ENCODE measurements at regions not wholly inside any gene's neighbourhood (a gene's known extent, or its start where the extent isn't known, plus 50 kb on each side); places are given as distances from the start of the nearest gene placed in this dataset.
"Not testable (repeated sequence)": the region's sequence is repeated elsewhere in the genome, so short reads cannot be mapped to it uniquely, and the experiment has no call there.

DNA sequence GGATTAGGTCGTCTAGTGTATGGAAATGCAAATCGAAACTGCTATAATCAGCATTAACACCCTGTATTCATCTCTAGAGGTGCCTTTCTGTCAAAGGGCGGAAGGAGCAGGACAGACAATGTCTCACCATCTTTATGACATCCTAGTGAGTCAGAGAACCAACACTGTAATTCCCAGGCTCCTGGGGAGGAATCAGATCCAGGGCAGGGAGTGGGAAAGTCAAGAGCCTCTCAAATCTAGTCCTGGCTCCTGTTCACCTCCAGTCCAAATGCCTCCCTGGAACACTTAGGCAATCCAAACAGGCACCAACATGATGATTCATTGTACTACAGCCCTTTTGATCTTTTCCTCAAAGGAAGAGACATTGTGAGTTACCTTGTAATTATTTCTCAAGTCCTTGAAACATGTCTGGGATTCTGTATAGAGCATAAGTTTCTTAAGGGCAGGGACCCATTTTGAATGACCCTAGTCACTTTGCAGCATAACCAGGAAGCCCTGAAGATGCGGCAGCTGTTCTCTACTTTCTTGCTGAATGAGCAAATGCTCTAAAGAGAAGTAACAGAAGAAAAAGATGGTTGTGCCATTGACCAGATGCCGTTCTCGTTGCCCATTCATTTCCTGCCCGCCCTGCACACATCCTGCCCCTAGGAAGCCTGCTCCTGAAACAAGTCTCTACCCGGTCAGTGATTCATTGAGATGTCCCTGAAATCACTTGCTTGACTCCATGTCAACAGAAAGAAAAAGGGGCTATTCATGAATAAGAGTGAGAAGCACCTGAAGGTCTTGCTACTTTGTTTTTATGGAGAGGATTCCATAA is 112.8 kb upstream of the JARID2 start:
- DNase-seq = no peak

DNA sequence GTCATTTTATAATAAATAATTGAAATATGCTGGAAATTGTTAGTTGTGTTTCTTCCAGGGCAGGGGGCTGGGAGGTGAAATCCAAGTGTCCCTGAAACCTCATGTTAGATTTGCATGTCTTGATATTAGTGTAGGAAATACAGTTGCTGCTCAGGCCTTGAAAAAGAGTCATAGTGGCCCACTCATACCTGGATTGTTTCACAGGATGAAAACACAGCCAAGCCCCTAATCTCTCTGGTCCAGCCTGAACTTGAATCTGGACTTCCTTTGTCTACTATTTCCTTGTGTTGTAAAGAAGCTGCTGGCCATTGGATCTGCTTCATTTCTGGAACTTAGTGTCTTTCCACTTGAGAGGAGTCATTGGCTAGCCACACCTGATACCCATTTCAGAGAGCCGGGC is 108.8 kb upstream of the JARID2 start:
- DNase-seq = no peak

DNA sequence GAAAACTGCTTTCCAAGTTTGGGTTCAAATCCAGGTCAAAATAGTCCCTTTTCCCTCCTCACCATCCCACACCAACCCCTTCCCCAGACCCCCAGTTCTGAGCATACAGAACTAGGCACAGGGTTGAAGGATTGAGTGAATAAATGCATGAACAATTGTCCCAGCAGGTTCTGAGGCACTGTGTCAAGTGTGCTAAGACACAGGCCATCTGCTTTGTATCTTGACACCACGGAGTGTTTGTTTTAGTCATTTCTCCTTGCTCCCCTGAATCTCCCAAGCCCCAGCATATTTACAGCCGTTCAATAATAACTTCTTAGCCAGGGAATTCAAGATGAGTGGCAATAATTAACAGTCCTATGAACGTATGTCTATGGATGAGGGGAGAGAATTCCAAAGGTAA is 102.8 kb upstream of the JARID2 start:
- no peak for DNase-seq

DNA sequence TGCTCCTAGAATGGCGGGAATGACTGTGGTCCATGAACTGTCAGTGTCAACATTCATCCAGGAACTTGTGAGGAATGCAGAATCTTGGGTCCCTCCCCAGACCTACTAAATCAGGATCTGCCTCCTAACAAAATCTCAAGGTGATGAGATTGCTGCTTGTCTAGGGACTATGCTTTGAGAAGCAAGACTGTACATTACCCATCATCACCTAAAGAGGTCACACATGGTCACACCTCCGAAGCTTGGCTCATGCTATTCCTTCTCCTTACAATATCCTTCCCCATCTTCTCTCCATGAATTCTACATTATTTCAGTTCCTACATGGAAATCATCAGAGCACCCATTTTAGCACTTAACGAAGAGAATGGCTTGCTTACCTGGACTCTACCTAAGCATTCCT is 102.3 kb upstream of the JARID2 start:
- DNase-seq = no peak

DNA sequence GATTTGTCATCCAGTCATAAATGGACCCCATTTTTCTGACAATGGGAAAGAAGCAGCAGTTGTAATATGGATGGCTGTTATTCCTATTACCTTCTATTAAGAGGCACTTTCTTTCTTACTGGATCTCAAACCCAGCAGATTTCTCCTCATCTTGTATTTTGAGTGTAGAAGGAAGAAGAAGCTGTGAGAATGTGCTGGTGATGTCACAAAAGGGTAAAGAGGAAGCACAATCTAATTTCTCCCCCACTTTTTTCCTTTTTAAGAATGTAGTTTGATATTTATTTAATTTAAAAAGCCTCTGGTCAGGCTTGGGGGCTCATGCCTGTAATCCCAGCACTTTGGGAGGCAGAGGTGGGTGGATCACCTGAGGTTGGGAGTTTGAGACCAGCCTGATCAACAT is 100.0 kb upstream of the JARID2 start:
- DNase-seq = no peak

DNA sequence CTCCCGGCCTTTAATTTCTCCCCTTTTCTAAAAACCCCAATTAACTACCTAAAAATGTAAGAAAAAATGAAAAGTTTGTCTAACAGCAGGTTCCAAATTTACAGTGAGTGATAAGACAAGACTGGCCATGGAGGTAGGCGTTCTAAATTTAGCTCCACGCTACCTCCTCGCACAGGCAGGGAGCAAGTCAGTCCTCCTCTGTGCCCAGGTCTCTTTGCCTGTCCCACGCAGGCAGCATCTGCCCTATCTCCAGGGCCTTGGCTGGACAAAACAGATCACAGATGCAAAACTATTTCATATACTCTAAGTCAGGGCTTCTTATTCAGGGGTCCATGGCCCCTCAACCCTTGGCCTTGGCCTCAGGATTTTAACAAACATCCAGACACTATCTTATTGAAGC is 98.0 kb upstream of the JARID2 start:
- no peak for DNase-seq

DNA sequence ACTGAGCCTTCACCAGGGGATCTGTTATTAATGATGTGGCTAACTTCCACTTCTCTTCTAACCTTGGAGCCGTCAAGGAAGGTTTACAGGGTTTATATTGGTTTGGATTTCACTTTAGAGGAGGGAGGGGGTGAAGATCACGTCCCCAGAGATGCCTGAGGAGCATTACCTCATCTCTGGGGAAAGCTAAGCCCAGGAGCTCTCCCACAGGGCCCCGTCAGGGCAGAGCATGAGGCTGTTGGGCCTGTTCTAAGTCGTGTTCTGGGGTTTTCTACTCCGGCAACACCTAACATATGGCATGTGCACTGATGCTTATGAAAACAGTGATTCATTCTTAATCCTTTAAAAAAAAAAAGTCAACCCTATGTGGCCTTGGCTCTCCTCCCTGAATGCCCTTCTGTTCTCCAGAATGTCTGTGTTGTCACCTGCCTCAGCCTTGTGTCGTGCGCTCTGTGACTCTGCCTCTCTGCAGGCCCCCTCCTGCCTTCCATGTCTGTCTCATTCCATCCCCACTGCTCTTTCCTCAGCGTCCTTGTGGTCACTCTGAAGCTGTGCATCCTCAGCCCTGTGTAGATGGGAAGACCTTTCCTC is 97.4 kb upstream of the JARID2 start:
- no peak for DNase-seq

DNA sequence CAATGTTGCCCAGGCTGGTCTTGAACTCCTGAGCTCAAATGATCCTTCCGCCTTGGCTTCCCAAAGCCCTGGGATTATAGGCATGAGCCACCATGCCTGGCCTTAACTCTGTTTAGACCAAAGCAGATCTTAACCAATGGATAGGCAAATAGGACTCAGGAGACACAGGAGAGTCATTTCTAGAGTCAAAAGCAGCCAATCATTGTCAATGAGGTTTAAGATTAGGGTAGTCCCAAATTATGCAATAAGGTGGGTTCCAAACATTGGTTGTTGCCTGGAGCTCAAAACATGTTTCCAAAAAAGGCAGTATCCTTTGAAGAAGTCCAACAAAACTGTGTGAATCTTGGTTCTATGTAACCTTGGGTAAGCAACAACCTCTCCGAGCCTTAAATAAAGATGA is 95.7 kb upstream of the JARID2 start:
- no peak for DNase-seq

DNA sequence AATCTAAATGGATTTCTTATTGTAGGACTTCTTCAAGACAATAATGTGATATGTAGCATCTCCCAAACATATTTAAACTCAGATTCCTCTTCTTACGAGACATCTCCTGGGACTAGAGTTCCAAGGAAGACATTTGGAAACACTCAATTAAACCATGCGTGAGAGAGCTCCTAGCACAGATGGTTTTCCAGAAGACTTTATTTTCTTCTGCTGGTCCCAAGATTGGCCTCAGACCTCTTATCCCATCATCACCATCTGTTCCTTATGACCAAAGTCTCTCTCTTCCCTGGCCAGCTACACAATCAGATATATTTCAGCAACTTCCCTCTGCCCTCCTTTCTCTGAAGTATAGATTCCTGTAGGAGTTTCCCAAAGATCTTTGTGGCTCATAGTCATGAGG is 93.2 kb upstream of the JARID2 start:
- DNase-seq = no peak

DNA sequence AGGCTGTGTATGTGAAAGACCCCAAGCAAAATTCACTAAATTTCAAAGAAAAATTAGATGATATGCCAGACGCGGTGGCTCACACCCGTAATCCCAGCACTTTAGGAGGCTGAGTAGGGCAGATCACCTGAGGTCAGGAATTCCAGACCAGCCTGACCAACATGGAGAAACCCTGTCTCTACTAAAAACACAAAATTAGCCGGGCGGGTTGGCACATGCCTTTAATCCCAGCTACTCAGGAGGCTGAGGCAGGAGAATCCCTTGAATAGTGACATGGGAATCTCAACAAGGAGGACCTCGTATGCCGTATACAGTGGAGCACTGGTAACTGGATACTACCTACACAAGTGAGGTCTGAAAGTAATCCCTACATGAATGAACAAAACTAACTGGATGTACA is 92.7 kb upstream of the JARID2 start:
- DNase-seq = no peak

DNA sequence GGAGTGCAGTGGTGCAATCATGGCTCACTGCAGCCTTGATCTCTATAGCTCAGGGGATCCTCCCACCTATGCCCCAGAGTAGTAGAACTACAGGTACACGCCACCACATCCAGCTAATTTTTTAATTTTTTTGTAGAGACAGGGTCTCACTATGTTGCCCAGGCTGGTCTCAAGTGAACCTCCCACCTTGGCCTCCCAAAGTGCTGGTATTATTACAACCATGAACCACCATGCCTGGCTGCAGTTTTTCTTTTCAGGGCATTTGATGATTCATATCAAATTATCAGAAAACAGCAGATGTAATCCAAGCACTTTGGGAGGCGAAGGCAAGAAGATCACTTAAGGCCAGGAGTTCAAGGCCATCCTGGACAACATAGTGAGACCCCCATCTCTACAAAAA is 88.4 kb upstream of the JARID2 start:
- no peak for DNase-seq

DNA sequence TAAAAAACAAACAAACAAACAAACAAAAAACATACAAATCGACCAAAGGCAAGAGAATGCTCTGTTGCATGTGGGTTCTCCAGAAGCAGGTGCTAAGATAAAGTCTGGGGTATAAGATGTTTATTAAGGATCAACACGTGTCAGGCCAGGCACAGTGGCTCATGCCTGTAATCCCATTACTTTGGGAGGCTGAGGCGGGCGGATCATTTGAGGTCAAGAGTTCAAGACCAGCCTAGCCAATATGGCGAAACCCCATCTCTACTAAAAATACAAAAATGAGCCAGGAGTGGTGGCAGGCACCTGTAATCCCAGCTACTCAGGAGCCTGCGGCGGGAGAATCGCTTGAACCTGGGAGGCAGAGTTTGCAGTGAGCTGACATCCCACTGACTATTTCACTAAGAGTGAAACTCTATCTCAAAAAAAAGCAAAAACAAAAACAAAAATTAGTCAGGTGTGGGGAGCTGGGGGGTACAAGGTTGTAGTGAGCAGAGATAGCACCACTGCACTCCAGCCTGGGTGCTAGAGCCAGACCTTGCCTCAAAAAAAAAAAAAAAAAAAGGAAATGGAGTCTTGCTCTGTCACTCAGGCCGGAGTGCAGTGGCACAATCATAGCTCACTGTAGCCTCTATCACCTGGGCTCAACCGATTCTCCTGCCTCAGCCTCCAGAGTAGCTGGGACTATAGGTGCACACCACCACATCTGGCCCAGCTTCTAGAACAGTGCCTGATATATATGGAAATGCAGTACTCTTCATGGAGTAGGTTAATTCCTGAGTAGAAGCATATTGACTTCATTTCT is 86.8 kb upstream of the JARID2 start:
- no peak for DNase-seq

DNA sequence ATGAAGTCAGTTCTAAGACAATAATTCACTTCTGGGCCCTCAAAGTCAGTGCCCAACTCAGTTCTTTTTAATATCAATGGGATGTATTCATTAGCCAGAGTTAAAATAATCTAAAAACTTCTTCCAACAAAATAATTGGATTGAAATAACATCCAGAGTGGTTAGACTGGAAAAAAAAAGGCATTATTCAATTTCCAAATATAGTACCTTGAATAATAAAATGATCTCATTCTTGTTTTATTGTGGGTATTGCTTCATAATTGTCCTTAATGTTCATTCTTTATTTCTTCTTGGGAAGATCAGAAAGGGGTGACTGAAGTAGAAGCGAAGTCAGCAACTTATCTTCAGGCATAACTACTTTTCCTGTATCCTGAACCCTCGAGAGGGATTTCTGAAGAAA is 85.1 kb upstream of the JARID2 start:
- DNase-seq = no peak

DNA sequence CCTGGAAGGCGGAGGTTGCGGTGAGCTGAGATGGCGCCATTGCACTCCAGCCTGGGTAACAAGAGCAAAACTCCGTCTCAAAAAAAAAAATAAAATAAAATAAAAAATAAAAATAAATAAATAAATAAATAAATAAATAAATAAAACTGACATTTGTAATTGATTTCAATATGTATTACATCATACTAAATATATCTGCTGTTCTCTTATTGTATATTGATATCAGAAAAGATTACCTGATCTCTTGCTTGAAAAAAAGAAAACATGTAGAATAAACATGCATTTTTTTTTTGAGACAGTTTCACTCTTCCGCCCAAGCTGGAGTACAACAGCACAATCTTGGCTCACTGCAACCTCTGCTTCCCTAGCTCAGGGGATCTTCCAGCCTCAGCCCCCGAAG is 81.0 kb upstream of the JARID2 start:
- not testable (repeated sequence) for DNase-seq

DNA sequence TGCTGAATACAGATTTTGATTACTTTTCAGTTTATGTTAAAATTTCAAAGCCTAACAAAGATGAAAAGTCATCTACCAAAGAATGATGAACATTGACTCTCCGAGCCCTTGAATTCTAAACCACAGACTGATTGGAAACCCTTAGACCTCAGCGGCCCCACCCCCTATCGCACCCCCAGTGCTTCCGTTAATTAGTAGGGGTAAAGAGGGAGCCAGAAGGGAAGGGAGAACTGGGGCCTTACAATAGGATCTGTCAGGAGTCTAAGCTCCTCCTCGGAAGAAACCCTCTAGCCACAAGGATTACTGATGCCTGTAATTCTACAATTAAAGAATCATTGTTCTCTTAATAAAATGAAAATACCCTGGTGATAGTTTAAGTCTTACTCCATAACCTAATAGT is 79.7 kb upstream of the JARID2 start:
- DNase-seq = no peak

DNA sequence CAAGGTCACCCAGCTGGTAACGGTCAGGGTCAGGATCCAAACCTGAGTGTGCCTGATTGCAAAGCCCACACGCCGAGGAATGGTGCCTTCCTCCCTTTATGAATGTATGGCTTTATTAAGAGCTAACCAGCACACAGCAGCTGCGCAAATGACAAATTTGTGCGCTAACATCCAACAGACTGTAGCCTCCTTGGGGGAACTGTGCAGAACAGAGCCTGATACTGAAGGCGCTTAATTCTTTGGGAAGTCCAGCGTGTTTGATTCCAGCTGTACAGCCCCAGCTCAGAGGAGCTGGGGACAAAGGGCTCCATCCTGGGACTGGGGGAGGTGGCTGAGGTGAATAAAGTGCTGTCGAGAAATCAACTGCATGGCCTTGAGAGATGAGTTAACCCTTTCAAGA is 75.7 kb upstream of the JARID2 start:
- no peak for DNase-seq

DNA sequence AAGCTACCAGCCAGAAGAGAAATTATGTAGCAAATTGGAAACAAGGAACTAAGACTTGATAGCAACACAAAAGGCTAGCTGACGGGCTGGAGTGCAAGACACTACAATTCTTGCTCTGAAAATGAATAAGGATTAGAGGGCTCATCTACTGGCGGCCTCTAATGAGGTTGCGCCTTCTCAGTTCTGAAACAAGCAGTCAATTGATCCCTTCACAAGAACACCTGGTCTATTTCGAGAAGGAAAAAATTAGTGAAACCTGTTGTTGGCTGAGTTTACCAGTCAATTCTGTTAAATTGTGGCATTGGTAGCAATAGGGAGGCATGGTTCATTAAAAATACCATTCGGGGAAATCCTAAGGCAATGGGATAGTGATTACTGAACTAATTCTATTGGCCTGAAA is 74.8 kb upstream of the JARID2 start:
- DNase-seq = no peak

DNA sequence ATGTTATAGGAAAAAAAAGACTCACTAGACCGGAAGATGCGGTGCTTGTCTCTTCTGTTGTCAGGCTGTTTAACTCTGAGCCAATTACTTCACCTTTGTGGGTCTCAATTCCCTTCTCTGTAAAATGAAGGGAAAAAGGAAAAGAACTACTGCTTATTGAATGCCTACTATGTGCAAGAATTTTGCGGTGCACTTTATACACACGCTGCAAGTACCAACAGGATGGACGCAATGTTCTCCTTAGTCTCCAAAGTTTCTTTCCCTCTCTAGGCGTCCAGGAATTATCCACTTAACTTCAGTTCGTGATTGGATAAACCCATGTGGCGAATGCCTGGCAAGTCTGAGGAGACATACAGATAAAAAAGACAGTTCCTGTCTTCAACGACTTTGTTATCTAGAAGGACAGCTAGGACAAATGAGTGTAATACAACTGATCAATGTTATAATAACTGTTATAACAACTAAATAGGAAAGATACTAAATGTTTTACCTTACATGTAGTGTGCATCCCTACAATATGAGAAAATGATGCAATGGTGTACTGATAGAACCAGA is 69.0 kb upstream of the JARID2 start:
- DNase-seq = no peak

DNA sequence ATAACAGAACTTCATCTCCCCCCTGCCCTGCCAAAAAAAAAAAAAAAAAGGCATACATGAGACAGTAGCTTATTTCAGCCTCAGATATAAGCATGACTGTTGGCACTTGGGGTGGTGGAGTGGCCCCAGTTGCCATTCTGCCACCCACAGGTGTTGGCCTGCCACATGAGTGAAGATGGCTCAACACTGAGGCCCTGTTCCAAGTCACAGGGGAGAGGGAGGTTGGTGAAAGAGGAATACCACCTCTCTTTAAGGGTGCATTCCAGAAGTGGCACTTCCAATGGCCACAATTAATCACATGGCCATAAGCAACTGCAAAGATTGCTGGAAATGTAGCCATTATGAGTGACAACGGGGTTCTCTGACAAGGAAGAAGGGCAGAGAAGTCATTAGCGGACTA is 61.9 kb upstream of the JARID2 start:
- DNase-seq = no peak

DNA sequence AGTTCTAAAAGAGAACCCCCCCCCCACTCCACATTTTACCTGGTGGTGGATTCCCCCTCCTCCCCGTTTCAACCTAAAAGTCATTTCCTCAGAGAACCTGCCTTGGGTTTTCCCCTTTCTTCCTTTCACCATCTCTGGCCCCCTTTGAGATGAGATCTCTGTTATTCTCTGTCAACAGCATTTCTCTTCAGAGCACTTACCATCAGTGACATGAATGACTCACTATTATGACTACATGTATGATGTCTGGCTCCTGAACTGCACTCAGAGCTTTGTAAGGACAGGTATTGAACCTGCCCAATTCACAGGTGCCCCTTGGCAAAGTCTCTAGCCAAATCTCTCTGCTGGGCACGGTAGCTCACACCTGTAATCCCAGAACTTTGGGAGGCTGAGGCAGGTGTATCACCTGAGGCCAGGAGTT is 61.4 kb upstream of the JARID2 start:
- no peak for DNase-seq

DNA sequence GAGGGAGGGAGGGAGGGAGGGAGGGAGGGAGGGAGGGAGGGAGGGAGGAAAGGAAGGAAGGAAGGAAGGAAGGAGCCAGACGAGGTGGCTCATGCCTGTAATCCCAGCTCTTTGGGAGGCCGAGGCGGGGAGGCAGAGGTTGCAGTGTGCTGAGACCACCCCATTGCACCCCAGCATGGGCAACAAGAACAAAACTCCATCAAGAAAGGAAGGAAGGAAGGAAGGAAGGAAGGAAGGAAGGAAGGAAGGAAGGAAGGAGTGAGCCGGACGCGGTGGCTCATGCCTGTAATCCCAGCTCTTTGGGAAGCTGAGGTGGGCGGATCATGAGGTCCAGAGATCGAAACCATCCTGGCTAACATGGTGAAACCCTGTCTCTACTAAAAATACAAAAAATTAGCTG is 60.8 kb upstream of the JARID2 start:
- not testable (repeated sequence) for DNase-seq

DNA sequence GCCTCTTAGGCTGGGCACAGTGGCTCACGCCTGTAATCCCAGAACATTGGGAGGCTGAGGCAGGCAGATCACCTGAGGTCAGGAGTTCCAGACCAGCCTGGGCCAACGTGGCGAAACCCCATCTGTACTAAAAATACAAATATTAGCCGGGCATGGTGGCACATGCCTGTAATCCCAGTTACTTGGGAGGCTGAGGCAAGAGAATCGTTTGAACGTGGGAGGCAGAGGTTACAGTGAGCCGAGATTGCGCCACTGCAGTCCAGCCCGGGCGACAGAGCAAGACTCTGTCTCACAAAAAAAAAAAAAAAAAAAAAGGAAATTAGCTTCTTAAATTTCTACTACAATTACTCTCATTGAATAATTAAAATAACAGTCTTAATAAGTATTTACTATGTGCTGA is 52.4 kb upstream of the JARID2 start:
- not testable (repeated sequence) for DNase-seq

DNA sequence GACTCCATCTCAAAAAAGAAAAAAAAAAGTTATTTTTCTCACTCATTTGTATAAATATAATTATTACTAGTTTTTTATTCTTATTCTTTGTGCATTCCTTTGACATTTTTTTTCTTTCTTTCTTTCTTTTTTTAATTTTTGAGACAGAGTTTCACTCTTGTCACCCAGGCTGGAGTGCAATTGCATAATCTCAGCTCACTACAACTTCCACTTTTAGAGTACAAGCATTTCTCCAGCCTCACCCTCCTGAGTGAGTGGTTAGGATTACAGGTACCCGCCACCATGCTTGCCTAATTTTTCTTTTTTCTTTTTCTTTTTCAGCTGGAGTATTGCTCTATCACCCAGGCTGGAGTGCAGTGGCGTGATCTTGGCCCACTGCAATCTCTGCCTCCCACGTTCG is 51.4 kb upstream of the JARID2 start:
- no peak for DNase-seq
